PC-9 (cell line): ENCODE measurements at regions not wholly inside any gene's neighbourhood (a gene's known extent, or its start where the extent isn't known, plus 50 kb on each side); places are given as distances from the start of the nearest gene placed in this dataset.
A peak's percentile ranks its signal among the peaks of the same experiment; 100 is the strongest.

Source experiments
- BruUV-seq: library from RNA; stranded (reverse); fragments of 400-500 nt; replicated peaks from 2 replicates; lab custom pipeline; 2021; lab: Mats Ljungman, UMichigan
- CTCF ChIA-PET: fragments of 300-600 bp; sonication (Branson Sonifier 250); formaldehyde crosslinking; loops from one replicate; lab custom pipeline; 2022; ENCODE audit warnings: antibody characterized with exemption; lab: Charles Lee
- POLR2A ChIA-PET: fragments of 300-600 bp; sonication (Branson Sonifier 250); formaldehyde crosslinking; loops from one replicate; lab custom pipeline; 2022; ENCODE audit warnings: antibody characterized with exemption; ENCODE audit not compliant: unreplicated experiment; lab: Charles Lee
- DNase-seq, 2 experiments: peaks; one replicate each; pipeline versions ENCODE4 v3.0.0 to v3.0.0-alpha.2; 2015 to 2022; ENCODE audit warnings: mixed read lengths in 1 of 2
- H2AFZ ChIP-seq: fragments of 200-600 bp; sonication (generic); 2 replicates; pipeline ENCODE4 v1.8.1; 2017; ENCODE audit warnings: antibody characterized with exemption
- H3F3A ChIP-seq: fragments of 200-600 bp; sonication (generic); 2 replicates; pipeline ENCODE4 v1.8.1; 2017; ENCODE audit warnings: antibody characterized with exemption, mild to moderate bottlenecking, low read depth; ENCODE audit not compliant: insufficient read depth
- H3K27ac ChIP-seq: fragments of 200-600 bp; sonication (generic); 2 replicates; pipeline ENCODE4 v1.6.1; 2016; ENCODE audit warnings: mixed run types
- H3K27me3 ChIP-seq: fragments of 200-600 bp; sonication (generic); 2 replicates; pipeline ENCODE4 v1.6.1; 2016; ENCODE audit warnings: low read depth, mixed run types; ENCODE audit not compliant: insufficient read depth
- H3K36me3 ChIP-seq: fragments of 200-600 bp; sonication (generic); 2 replicates; pipeline ENCODE4 v1.6.1; 2016; ENCODE audit warnings: low read depth, mixed run types
- H3K4me1 ChIP-seq: fragments of 200-600 bp; sonication (generic); replicated peaks from 2 replicates; pipeline ENCODE4 v1.6.1; 2016; ENCODE audit warnings: mixed run types; ENCODE audit not compliant: insufficient read depth
- H3K4me2 ChIP-seq: fragments of 200-600 bp; sonication (generic); 2 replicates; pipeline ENCODE4 v1.6.1; 2017; ENCODE audit warnings: mixed run types
- H3K4me3 ChIP-seq: fragments of 200-600 bp; sonication (generic); 2 replicates; pipeline ENCODE4 v1.6.1; 2016; ENCODE audit warnings: mixed run types
- H3K79me2 ChIP-seq: fragments of 200-600 bp; sonication (generic); 2 replicates; pipeline ENCODE4 v1.6.1; 2017; ENCODE audit warnings: low read depth, mixed run types
- H3K9me2 ChIP-seq: fragments of 200-600 bp; sonication (generic); 2 replicates; pipeline ENCODE4 v1.8.1; 2017; ENCODE audit warnings: mild to moderate bottlenecking; ENCODE audit not compliant: insufficient read depth
- H3K9me3 ChIP-seq: fragments of 200-600 bp; sonication (generic); 2 replicates; pipeline ENCODE4 v1.8.1; 2016; ENCODE audit warnings: low read depth; ENCODE audit not compliant: insufficient read depth
- H4K20me1 ChIP-seq: fragments of 200-600 bp; sonication (generic); 2 replicates; pipeline ENCODE4 v1.8.1; 2017; ENCODE audit not compliant: insufficient read depth
- EZH2 ChIP-seq: fragments of 200-600 bp; sonication (generic); IDR thresholded peaks from 2 replicates; pipeline ENCODE4 v1.8.0; 2017; ENCODE audit warnings: antibody characterized with exemption, low read depth
- intact Hi-C: fragments of 100-400 bp; cut with micrococcal nuclease; formaldehyde crosslinking; loops from one replicate; pipeline ENCODE4 v1.10.0; 2022; ENCODE audit not compliant: unreplicated experiment
- TF ChIP-seq, protein P1 (sequence below): fragments of 200-600 bp; sonication (generic); conservative IDR thresholded peaks from 2 replicates; pipeline ENCODE4 v1.6.1; 2017; ENCODE audit warnings: mixed run types, antibody characterized with exemption, mild to moderate bottlenecking, moderate library complexity

DNA sequence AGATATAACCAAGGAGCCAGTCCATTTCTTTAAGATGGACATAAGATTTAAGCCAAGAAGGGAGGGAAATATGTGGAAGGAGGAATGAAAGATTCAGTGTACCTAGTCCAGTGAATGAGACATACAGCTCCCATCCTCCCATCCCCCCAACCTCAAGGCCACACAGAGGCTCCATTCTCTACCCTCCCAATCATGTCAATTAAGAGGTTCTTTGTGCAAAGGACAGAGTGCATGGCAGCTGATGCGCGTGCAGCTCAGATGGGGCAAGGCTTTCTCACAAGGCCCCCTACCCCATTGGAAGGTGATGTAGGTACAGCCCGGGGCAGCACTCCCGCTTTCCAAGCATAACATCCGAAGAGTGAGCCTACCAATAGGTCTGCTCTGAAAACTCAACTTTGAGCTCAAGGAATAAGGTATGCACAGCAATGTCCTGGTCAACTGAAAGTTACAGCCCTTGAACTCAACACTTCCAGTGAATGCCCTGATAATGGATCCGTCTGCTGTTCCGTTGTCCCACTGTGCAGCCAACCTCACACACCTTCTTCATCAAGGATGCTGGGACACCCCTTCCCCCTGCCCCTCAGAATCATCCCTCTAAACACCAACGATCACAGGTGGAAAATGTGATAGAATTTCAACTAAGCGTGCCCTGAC is 458.1 kb downstream of the SOX9 start:
- H3K36me3 ChIP-seq: peaks cover 9% of the 10 kb centered on the region; the same call in 1 of the 2 replicates
- TF ChIP-seq, protein P1, sequence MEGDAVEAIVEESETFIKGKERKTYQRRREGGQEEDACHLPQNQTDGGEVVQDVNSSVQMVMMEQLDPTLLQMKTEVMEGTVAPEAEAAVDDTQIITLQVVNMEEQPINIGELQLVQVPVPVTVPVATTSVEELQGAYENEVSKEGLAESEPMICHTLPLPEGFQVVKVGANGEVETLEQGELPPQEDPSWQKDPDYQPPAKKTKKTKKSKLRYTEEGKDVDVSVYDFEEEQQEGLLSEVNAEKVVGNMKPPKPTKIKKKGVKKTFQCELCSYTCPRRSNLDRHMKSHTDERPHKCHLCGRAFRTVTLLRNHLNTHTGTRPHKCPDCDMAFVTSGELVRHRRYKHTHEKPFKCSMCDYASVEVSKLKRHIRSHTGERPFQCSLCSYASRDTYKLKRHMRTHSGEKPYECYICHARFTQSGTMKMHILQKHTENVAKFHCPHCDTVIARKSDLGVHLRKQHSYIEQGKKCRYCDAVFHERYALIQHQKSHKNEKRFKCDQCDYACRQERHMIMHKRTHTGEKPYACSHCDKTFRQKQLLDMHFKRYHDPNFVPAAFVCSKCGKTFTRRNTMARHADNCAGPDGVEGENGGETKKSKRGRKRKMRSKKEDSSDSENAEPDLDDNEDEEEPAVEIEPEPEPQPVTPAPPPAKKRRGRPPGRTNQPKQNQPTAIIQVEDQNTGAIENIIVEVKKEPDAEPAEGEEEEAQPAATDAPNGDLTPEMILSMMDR: no peak
- TF ChIP-seq EZH2: no peak
- no peaks in the 10 kb centered on the region for H3K9me2 ChIP-seq
- peaks cover 99% of the 10 kb centered on the region for H3K79me2 ChIP-seq
- ChIA-PET CTCF (no interaction called here), POLR2A (interaction anchor here (0.7 kb wide), 1 partner anchor 13 kb away, joined by 4 read pairs; no protein-coding TSS in a partner anchor)
- H3K4me1 ChIP-seq: peaks cover 28% of the 10 kb centered on the region
- no peak overlapping the region for H3K4me3 ChIP-seq
- no peak overlapping the region for H3K27ac ChIP-seq
- intact Hi-C loops: no loop called here
- BruUV-seq: no TSS peak
- H2AFZ ChIP-seq: no peak overlapping the region
- H3K27me3 ChIP-seq: no peaks in the 10 kb centered on the region
- peak in 1 of 2 experiments; percentile 32 for DNase-seq
- H4K20me1 ChIP-seq: peaks cover 18% of the 10 kb centered on the region
- no peaks in the 10 kb centered on the region; the same call in 1 of the 2 replicates for H3K9me3 ChIP-seq
- no peak overlapping the region for H3K4me2 ChIP-seq
- H3F3A ChIP-seq: peaks cover 7% of the 10 kb centered on the region; the same call in 1 of the 2 replicates

DNA sequence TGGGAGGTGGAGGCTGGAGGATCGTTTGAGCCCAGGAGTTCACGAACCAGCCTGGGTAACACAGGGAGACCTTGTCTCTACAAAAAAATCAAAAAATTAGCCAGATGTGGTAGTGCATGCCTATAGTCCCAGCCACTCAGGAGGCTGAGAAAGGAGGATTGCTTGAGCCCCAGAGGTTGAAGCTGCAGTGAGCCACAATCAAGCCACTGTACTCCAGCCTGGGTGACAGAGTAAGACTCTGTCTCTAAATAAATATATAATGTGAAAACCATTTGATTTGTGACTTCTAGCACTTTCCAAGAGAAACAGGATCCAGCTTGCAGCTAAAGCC is 459.1 kb downstream of the SOX9 start:
- Histone ChIP-seq H3K4me1 (peaks cover 28% of the 10 kb centered on the region), H2AFZ (no peak overlapping the region), H4K20me1 (peaks cover 18% of the 10 kb centered on the region), H3K4me3 (no peak overlapping the region), H3K79me2 (peaks cover 99% of the 10 kb centered on the region), H3K27me3 (no peaks in the 10 kb centered on the region), H3K36me3 (peaks cover 9% of the 10 kb centered on the region; the same call in 1 of the 2 replicates), H3F3A (peaks cover 7% of the 10 kb centered on the region; the same call in 1 of the 2 replicates), H3K9me3 (no peaks in the 10 kb centered on the region; the same call in 1 of the 2 replicates), H3K27ac (no peak overlapping the region), H3K4me2 (no peak overlapping the region), H3K9me2 (no peaks in the 10 kb centered on the region)
- ChIA-PET CTCF (interaction anchor here (1.1 kb wide), 1 partner anchor 20 kb away, joined by 7 read pairs; no protein-coding TSS in a partner anchor), POLR2A (interaction anchor here (0.6 to 1.1 kb wide), 3 partner anchors 9 to 404 kb away, joined by 4 to 6 read pairs (median 5); no protein-coding TSS in a partner anchor)
- TF ChIP-seq EZH2: no peak
- TF ChIP-seq, protein P1: no peak
- no TSS peak for BruUV-seq
- intact Hi-C loops: no loop called here
- DNase-seq: no peak

DNA sequence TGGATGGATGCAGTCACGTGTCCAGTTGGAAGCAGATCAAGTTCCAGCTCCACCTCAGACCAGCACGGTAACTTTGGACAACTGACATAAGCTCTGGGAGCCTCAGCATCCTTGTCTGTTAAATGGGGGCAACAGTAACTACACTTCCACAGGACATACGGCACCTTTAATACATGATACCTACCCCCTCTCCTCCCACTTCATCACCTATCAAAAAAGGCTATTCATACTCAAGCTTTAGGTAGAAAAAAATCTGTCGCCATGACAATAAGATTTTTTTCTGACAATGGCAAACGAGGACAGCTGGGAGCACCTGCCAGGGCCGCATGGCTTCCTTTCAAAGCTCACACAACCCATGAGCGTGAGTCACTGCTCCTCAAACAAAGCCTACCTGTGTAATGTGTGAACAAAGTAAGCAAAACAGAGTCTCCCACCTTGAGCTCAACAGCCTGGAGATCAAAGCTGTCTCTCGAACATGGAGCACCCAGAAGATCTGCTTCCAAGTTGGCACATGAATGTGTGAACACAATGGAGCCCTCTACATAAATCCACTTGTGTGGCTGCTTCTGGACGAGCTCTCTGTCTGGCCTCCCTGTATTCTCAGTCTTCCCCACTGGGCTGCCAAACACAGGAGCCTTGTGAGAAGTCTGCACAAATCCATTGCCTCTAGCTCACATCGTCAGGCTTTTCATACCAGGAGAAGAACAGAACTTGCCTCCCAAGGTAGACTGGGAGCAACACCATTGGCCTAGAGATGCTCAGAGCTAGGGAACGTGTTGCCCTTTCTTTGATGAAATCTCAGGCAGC is 459.7 kb downstream of the SOX9 start:
- Histone ChIP-seq H3K4me1 (peaks cover 28% of the 10 kb centered on the region), H3K79me2 (peaks cover 97% of the 10 kb centered on the region), H3F3A (peaks cover 7% of the 10 kb centered on the region; the same call in 1 of the 2 replicates), H4K20me1 (peaks cover 18% of the 10 kb centered on the region), H3K4me3 (no peak overlapping the region), H3K4me2 (peak overlapping the region; percentile 24), H3K27me3 (no peaks in the 10 kb centered on the region), H3K36me3 (peaks cover 9% of the 10 kb centered on the region), H3K9me2 (no peaks in the 10 kb centered on the region), H3K9me3 (no peaks in the 10 kb centered on the region; the same call in 1 of the 2 replicates), H3K27ac (peak overlapping the region; percentile 24; the same call in 1 of the 2 replicates), H2AFZ (no peak overlapping the region)
- TF ChIP-seq EZH2: no peak
- intact Hi-C loops: no loop called here
- POLR2A ChIA-PET: interaction anchor here (0.6 to 1.1 kb wide), 3 partner anchors 8 to 403 kb away, joined by 5 to 6 read pairs (median 5); no protein-coding TSS in a partner anchor
- peak in 1 of 2 experiments; percentile 85 for DNase-seq
- CTCF ChIA-PET: interaction anchor here (1.1 kb wide), 1 partner anchor 21 kb away, joined by 7 read pairs; no protein-coding TSS in a partner anchor
- no TSS peak for BruUV-seq
